NCI-H1105 treated with DMSO at 0.1 percent for 48 hours (cell line): ENCODE measurements at regions not wholly inside any gene's neighbourhood (a gene's known extent, or its start where the extent isn't known, plus 50 kb on each side); places are given as distances from the start of the nearest gene placed in this dataset.
A peak's percentile ranks its signal among the peaks of the same experiment; 100 is the strongest.
"Not testable (repeated sequence)": the region's sequence is repeated elsewhere in the genome, so short reads cannot be mapped to it uniquely, and the experiment has no call there.

ENCODE experiments used
- DNase-seq: peaks from one replicate; lab custom pipeline; 2025; lab: John Stamatoyannopoulos, UW

- DNase-seq: no peak
These were observed 1000.4 kb downstream of the CDH11 start for GRCh38 chr16:64121473-64121872.

GRCh38 chr16:64116151-64116550, 1005.7 kb downstream of the CDH11 start:
- DNase-seq: no peak

- DNase-seq: no peak
These were observed 1012.6 kb downstream of the CDH11 start for GRCh38 chr16:64109241-64109640.

GRCh38 chr16:64102654-64103053, 1019.2 kb downstream of the CDH11 start:
- no peak for DNase-seq

GRCh38 chr16:64098451-64098850, 1023.4 kb downstream of the CDH11 start:
- no peak for DNase-seq

- DNase-seq: no peak
These were observed 1025.2 kb downstream of the CDH11 start for GRCh38 chr16:64096689-64097088.

GRCh38 chr16:64094992-64095634, 1026.8 kb downstream of the CDH11 start:
- no peak for DNase-seq

- no peak for DNase-seq
These were observed 1027.5 kb downstream of the CDH11 start for GRCh38 chr16:64094181-64094965.

GRCh38 chr16:64092271-64092670, 1029.6 kb downstream of the CDH11 start:
- DNase-seq: no peak

- DNase-seq: no peak
These were observed 1031.5 kb downstream of the CDH11 start for GRCh38 chr16:64090327-64090726.

- peak; percentile 12 for DNase-seq
These were observed 1032.2 kb downstream of the CDH11 start for GRCh38 chr16:64089697-64090096.

- no peak for DNase-seq
These were observed 1033.0 kb downstream of the CDH11 start for GRCh38 chr16:64088838-64089237.

- no peak for DNase-seq
These were observed 1036.6 kb downstream of the CDH11 start for GRCh38 chr16:64085296-64085695.

GRCh38 chr16:64084706-64085105, 1037.2 kb downstream of the CDH11 start:
- no peak for DNase-seq

GRCh38 chr16:64083428-64084129, 1038.3 kb downstream of the CDH11 start:
- no peak for DNase-seq

GRCh38 chr16:64077242-64077641, 1044.6 kb downstream of the CDH11 start:
- DNase-seq: no peak

GRCh38 chr16:64074706-64075105, 1047.2 kb downstream of the CDH11 start:
- no peak for DNase-seq

- not testable (repeated sequence) for DNase-seq
These were observed 1049.6 kb downstream of the CDH11 start for GRCh38 chr16:64072131-64072730.

GRCh38 chr16:64065523-64065922, 1056.3 kb downstream of the CDH11 start:
- DNase-seq: no peak

- DNase-seq: no peak
These were observed 1060.2 kb downstream of the CDH11 start for GRCh38 chr16:64061621-64062020.

- no peak for DNase-seq
These were observed 1061.2 kb downstream of the CDH11 start for GRCh38 chr16:64060631-64061030.

- DNase-seq: no peak
These were observed 1063.2 kb downstream of the CDH11 start for GRCh38 chr16:64058685-64059084.

- DNase-seq: peak; percentile 8
These were observed 1070.0 kb downstream of the CDH11 start for GRCh38 chr16:64051824-64052223.
